ENCODE measurements at regions not wholly inside any gene's neighbourhood (a gene's known extent, or its start where the extent isn't known, plus 50 kb on each side); places are given as distances from the start of the nearest gene placed in this dataset.
A peak's percentile ranks its signal among the peaks of the same experiment; 100 is the strongest.
"Not testable (repeated sequence)": the region's sequence is repeated elsewhere in the genome, so short reads cannot be mapped to it uniquely, and the experiment has no call there.

- no peak for DNase-seq
Observed at GRCh38 chr7:51459809-51460208, 143.2 kb upstream of the COBL start.

- no peak for DNase-seq
Observed at GRCh38 chr7:51458693-51459092, 142.1 kb upstream of the COBL start.

GRCh38 chr7:51457079-51457478 lies 140.5 kb upstream of the COBL start:
- no peak for DNase-seq

GRCh38 chr7:51456431-51457060 lies 139.9 kb upstream of the COBL start:
- no peak for DNase-seq

GRCh38 chr7:51455948-51456347 lies 139.3 kb upstream of the COBL start:
- DNase-seq = peak; percentile 27

- DNase-seq = no peak
Observed at GRCh38 chr7:51455513-51455912, 138.9 kb upstream of the COBL start.

- DNase-seq = no peak
Observed at GRCh38 chr7:51455086-51455485, 138.5 kb upstream of the COBL start.

- DNase-seq = no peak
Observed at GRCh38 chr7:51452694-51453093, 136.1 kb upstream of the COBL start.

- DNase-seq = no peak
Observed at GRCh38 chr7:51451751-51452476, 135.3 kb upstream of the COBL start.

- no peak for DNase-seq
Observed at GRCh38 chr7:51450541-51450940, 133.9 kb upstream of the COBL start.

GRCh38 chr7:51446785-51447184 lies 130.2 kb upstream of the COBL start:
- DNase-seq = no peak

GRCh38 chr7:51446356-51446755 lies 129.7 kb upstream of the COBL start:
- no peak for DNase-seq

- DNase-seq = no peak
Observed at GRCh38 chr7:51444936-51445335, 128.3 kb upstream of the COBL start.

GRCh38 chr7:51430480-51431086 lies 114.0 kb upstream of the COBL start:
- peak; percentile 30 for DNase-seq

- DNase-seq = no peak
Observed at GRCh38 chr7:51428217-51428887, 111.7 kb upstream of the COBL start.

- DNase-seq = no peak
Observed at GRCh38 chr7:51426163-51426562, 109.6 kb upstream of the COBL start.

GRCh38 chr7:51409934-51410333 lies 93.3 kb upstream of the COBL start:
- not testable (repeated sequence) for DNase-seq

GRCh38 chr7:51397608-51398007 lies 81.0 kb upstream of the COBL start:
- not testable (repeated sequence) for DNase-seq

GRCh38 chr7:51393003-51393402 lies 76.4 kb upstream of the COBL start:
- not testable (repeated sequence) for DNase-seq

GRCh38 chr7:51389952-51390351 lies 73.3 kb upstream of the COBL start:
- not testable (repeated sequence) for DNase-seq

GRCh38 chr7:51389216-51389812 lies 72.7 kb upstream of the COBL start:
- DNase-seq = not testable (repeated sequence)

GRCh38 chr7:51388241-51388640 lies 71.6 kb upstream of the COBL start:
- not testable (repeated sequence) for DNase-seq

Measured in NCI-H2171 (cell line).